GM18870 (cell line): ENCODE measurements at regions not wholly inside any gene's neighbourhood (a gene's known extent, or its start where the extent isn't known, plus 50 kb on each side); places are given as distances from the start of the nearest gene placed in this dataset.

ENCODE experiments used
- ATAC-seq: cut with Tn5 transposase; IDR thresholded peaks from one replicate; pipeline ENCODE4 v1.9.1; 2021; ENCODE audit warnings: moderate library complexity; ENCODE audit not compliant: unreplicated experiment

DNA sequence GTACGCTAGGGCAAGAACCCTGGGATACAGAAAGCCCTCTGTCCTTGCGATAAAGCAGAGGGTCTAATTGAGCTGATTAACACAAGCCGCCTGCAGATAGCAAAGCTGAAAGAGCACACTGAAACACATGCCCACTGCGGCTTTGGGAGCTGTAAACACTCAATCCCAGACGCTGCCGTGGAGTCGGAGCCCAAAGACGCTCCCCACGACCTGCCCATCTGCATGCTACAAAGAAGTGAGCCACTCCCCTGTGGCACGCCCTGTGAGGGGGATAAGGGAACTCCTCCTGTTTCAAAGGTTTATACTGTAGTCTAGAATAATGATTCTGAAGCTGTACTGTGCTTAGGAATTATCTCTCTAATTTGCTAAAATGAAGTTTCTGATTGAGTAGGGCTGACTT is 985.6 kb upstream of the GHITM start:
- no peak for ATAC-seq

DNA sequence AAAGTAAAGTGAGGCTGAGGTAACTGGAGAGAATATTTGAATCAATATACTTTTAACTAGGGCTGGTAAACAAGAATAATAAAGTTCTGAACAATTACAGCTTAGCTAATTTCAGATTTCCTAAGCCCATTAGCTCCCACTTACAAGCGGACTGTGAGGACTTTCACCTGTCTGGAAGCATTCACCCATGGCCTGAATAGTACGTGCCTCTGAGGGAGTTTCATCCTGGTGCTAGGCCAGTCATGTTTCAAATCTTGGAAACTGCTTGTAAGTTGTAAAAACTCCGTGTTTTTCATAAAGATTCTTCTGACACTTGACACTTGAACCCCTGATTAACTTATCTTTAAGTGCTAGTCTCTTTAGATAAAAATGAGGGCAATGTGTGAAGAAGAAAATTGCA is 975.2 kb upstream of the GHITM start:
- no peak for ATAC-seq

DNA sequence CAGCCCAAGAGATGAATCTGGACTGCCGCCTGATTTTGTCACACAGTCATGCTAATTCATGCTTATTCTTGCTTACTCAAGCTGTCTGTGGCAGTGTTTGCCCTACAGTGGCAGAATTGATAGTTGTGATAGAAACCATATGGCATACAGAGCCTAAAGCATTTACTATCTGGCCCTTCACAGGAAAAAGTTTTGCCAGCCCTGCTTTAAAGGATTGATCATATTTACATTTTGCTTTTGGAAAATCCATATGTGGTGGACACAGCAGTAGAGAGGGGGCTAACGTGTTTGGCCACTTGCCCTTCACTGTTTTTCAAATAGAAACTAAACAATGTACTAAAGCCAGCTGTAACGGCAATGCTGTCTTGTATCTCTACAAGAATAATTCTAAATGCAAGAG is 974.0 kb upstream of the GHITM start:
- no peak for ATAC-seq

DNA sequence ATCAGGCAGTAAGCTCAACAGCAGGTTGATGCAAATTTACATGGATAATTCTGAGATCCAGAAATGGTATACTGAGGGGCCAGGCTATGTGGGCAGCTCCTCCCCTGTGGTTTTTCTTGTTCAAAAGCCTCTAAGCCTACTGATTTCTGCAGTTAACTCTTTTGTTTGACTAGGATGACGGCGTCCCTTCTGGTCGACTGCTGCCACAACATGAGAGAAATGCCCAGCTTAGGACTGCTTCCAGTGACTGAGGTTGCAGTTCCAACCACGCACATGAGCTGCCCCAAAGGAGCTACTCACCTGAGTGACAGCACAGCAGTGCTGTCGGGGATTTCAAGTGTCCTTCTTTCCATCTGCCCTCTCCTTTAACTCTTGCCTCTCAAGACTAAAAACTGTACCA is 973.0 kb upstream of the GHITM start:
- ATAC-seq: no peak

DNA sequence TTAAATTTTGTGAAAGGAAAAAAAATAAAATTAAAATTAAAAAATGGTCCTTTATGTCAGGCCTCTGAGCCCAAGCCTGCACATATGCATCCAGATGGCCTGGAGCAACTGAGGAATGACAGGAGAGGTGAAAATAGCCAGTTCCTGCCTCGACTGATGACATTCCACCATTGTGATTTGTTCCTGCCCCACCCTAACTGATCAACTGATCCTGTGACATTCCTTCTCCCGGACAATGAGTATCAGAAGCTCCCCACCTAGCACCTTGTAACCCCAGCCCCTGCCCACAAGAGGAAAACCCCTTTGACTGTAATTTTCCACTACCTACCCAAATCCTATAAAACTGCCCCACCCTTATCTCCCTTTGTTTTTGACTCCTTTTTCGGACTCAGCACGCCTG is 972.2 kb upstream of the GHITM start:
- ATAC-seq: no peak

DNA sequence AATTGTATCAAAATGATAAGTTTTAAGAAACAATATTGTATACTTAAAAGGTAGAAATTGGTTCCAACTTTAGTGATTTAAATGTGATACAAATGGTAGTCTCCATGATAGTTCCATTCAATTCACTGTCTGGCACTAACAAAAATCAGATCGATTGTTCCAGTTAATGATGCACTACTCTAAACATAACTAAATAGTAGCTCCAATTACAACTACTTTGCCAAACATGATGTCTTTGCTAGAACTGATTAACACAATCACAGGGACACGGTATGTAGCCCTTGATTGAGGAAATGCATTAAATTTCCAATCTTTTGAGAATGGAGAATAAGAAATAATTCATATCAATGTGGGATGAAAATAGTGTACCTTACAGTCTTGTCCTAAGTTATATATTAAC is 962.4 kb upstream of the GHITM start:
- no peak for ATAC-seq

DNA sequence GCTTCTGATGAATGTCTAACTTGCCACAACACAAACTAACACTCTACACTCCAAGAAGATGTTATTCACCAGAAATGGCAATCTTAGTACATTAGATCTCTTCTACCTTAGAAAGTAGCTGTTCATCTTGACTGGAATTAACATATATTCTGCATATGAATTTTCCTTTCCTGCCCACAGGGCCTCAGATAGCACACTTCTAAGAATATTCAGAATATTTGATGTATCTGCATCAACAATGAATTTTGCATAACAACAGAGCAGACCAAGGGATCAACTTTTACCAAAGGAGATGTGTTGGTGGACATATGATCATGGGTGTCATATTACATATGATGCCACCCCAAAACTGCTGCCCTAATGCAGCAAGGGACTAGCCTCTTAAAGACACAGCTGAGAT is 960.8 kb upstream of the GHITM start:
- ATAC-seq: no peak

DNA sequence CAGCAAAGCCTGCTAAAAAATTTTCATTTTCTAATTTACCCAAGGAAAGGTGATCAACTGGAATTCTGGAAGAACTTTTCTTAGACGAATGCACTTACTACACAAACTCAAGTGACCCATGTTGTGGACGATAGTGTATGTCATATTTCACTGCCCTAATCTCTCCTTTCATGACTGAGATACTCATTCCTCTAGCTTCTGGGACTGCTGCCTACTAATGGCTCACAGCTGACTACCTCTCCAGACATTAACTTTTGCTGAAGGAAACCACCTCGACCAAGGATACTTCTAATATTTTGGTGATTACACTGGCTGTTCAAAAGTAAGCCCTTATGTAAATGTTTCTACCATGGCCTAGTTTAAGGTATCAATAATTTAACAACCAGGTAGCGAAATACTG is 959.9 kb upstream of the GHITM start:
- ATAC-seq: no peak

DNA sequence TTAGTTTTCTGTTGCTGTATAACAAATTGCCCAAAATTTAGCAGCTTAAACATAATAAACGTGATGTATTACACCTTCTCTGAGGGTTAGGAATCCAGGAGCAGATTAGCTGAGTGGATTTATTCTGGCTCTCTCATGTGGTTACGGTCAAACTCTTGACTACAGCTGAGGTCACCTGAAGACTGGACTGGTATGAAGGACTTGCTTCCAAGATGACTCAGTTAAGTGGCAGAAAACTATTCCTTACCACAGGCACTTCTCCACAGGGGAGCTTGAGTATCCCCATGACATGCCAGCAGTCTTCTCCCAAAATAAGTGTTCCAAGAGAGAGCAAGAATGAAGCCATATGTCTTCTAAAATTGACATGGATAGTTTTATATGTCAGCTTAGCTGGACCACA is 957.2 kb upstream of the GHITM start:
- ATAC-seq: no peak

DNA sequence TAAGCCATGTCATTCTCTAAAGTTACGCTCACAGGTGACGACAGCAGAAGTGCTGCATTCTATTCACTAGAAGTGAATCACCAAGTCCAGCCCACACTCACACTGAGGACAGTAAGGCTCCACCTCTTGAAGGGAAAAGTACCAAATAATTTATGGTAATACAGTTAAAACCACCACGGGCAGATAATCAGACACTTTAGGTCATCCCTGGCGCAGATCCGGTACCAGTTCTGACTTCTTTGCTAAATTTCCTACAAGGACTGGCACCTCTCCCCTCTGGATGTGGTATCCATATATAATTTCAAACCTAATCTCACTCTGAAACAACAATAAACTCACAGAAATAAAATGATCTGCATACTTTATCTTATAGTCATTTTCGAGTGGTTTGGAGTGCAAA is 954.7 kb upstream of the GHITM start:
- no peak for ATAC-seq

DNA sequence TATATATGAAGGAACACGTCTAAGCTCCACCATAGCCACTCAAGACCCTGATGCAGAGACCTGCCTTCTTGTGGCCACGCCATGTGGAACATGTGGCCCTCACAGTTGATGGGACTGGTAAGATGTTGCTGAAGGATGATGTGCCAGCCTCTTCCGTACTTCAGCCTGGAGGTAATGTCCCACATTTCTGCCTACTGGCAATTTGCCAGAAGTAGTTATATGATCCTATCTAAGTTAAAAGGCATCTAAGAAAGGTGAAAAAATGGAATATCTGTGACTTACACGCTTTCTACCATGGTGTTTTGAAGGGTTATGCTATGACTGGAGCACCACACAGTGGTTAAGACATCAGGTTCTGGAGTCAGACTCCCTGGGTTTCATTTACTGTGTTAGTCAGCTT is 948.7 kb upstream of the GHITM start:
- ATAC-seq: no peak

DNA sequence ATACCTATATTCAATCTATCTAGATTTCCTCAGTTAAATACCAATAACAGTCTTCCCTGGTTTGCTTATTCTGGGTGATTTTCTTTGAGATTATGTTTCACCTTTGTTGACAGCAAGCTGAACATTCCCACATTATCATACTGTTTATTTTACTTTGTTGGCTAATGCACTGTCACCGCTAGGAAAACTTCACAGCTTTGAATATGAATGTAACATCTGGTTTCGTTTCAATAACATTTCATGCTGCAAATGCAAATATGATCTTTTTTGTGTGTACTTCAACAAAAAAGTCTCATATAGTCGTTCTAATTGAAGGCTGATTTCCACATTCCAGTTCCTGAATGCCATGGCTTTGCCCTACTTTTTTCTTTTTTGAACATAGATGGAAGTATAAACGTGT is 946.3 kb upstream of the GHITM start:
- no peak for ATAC-seq

DNA sequence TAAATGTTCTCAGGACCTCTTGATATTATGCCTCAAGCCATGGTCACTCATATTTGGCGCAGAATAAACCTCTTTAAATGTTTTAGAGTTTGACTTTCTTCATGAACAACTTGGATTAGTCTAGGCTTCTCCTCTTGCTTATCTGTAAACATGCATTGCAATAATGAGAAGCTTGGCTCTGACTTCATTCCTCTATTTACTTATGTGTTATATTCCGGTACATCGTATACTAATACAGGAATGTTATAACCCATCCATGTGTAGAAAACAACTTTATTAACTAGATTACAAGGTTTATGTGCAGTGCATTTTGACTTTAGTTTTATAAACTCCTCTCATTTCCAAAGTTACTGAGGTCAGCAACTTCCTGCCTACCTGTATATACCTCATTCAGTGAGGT is 944.3 kb upstream of the GHITM start:
- no peak for ATAC-seq

DNA sequence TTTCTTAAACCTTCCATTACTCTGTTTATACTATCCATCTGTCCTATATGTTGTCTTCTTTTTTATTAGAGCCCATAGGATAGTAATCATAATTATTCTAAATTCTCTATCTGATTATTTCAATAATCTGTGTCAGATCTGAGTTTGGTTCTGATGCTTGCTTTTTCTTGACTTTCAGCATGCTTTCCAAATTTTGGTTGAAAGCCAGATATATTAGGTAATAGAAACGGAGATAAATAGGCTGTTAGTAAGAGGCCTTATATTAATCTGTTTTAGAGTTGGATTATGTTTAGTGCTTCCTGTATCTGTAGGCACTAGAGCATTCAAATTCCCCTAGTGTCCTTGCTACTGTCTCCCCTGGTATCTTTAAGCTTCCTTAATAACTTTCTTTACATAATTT is 939.9 kb upstream of the GHITM start:
- ATAC-seq: no peak

DNA sequence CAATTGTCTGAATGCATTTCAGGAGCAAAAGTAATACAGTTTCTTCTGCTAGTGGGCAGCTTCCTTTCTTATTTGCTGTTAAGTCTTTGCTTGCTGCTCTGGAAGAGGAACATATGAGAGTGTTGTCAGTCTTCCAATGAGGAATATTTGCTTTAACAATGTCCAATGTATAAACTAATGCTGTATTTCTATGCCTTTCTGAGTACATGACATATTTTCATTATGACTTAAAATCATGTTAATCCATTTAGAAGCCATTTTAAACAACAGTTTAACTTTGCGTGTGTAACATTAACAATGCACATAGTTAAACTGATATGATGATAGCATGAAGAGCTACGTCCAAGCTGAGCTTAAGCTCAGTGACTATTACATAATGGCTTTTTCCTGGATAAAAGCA is 933.4 kb upstream of the GHITM start:
- no peak for ATAC-seq

DNA sequence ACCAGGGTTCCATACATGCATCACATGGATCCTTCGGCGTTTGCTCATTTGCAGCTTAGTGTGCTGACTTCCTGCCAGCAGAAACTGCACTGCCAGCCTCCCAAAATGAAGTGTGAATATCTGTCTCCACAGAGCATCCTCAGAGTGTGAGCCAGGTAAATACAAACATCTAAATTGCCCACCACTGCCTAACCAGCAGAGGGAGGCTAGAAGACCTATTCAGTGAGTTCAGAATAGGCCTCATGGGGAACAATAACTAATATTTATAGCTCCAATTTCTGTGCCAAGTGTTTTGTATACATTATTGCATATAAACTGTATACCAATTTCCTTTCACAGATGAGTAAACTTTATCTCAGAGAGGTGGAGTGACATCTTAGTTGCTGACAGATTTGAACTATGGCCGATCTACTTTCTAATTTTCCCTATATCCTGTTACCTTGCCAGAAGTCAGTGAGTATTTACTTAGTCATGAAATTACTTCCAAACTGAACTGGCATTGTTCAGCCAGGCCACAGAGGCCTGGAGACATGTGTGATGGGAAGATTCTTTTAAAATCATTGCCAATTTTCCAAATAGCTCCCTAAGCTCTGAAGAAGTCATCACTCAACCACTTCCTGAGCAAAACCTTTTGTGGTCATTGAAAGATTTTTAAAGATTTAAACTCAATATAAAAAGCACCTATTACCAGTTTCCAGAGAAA is 926.5 kb upstream of the GHITM start:
- ATAC-seq: no peak

DNA sequence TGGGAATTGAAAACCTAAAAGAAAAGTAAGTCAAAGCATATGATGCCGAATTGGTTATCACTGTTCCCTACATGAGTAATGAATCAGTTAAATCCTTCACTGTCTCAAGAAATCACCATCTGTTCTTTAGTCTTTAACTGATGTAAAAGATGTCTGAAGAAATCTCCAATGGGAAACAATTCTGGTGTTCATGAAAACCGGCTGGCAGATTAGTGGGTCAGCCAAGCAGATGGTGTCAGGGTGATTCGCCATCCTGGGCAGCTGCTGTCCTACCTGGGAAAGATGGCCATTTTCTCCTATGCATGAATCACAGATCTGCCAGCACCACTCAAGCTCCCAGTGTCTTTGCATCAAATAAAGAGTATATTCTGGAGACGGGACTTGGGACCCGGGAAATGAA is 925.2 kb upstream of the GHITM start:
- no peak for ATAC-seq

DNA sequence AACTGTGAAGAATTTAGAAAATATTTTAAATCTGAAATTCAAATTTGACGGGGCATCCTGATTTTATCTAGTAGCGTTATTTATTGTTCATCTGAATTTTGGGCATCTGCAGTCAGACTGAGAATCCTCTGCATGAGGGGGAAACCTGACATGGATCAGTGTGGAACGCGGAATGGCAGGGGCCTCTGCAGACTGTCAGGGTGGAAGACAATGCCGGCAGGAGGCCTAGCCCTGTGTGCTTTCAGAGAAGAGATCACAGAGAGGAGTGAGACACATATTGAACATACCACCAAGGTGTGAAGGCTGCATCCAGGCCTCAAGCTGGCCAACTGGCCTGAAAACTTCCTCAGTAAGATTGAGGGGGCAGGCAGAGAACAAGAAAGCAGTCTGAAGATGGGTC is 921.1 kb upstream of the GHITM start:
- no peak for ATAC-seq

DNA sequence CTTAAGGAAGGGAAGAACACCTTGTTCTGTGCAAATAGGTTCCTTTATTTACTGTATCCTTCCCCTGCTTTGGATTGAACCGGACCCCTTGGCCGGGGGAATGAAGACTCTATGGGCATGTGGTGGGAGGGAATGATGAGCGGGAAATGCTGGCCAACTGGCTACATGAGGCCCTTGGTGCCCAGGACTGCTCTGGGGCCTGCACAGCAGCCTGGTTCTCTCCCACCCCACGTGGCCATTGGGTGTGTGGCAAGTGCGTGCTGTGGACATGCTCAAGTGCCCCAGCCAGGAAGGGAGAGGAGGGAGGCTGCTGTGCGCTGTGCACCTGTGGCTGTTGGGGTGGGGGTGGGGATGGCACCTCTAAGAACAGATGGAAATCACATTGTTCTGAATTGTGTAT is 917.0 kb upstream of the GHITM start:
- ATAC-seq: no peak

DNA sequence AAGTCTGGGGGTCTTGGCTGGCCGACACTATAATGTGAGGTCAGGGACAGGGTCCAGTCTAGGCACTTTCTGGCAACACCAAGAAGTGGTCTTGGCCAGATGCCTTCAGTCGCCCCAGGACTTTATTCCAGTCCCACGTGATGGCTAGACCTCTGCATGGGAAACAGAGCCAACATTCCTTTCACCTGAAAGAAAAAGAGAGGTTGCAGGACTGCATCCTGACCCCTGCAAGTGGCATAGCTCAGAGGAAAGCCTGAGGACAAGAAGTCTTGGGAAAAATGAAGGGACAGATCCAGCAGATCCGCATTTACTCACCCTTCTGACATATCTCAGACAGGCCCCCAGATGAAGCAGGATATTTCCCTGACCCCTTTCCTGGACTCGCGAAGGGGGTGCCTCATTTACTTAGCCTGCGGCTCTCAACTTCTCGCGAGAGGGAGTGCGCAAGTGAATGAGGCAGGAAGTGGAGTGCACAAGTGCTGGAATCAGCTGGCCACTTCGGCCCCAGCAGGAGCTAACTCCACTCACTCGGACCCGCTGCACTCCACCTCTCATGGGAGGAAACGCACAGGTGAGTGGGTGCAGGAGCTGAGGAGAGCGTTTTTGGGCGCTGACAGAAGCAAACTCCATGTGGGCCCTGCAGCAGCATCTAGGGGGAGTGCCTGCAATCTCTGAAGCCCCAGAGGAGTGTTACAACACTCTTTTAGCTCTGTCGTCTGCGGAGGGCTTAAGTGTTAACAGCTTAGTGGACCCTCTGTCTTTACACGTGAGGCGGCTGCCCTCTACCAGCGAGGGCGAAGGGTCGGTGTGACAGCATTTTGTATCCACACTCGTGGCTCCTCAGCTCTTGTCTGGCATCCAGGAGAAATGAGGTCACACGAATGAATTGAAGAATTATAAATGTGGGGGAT is 916.2 kb upstream of the GHITM start:
- no peak for ATAC-seq

DNA sequence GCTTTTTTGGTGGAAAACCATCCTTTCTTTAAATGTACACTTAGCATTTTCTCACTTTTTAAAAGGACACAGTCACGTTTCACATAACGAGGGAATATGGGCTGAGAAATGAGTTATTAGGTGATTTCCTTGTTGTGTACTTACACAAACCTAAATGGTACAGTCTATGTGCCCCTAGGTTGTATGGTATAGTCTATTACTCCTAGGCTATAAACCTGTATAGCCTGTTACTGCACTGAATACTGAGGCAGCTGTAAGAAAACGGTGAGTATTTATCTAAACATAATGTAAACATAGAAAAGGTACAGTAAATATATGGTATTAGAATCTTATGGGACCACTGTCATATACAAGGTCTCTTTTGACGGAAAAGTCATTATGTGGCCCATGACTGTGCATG is 913.5 kb upstream of the GHITM start:
- ATAC-seq: no peak

DNA sequence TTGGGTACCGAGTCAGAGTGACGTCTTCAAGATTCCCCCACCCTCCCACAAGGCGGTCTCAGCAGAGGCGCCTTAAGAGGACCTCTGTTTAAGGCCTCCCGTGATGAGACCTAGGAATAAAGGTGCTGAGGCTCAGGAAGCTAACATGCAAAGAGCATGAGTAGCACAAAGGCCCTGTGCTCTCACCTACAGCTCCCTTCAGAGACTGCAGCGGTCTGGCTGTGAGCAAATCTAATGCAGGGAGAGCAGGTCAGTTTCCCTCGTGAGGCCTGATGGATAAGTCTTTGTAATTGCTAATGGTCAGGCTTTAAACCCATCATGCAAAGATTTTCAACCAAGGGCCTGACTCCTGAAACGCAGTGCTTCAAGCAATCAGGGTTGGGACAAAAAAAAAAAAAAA is 909.3 kb upstream of the GHITM start:
- ATAC-seq: no peak

DNA sequence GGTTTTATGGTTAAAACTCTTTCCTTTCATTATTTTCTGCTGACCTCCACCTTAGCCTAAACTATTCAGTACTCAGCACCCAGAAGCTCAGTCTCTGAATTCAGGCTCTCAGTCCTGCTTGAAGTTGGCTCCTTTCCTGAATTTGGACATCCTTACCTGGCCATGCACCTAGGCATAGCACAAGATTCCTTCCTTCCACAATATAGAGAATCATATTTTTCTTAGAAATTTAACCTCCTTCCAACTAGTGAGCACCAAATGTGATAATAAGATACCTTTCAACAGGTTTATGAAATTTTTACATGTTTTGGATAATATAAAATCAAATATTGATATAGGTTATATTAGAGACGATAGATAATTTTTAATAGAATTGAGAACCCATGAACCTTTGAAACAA is 905.6 kb upstream of the GHITM start:
- ATAC-seq: no peak
